ENCODE measurements at regions not wholly inside any gene's neighbourhood (a gene's known extent, or its start where the extent isn't known, plus 50 kb on each side); places are given as distances from the start of the nearest gene placed in this dataset.
"Not testable (repeated sequence)": the region's sequence is repeated elsewhere in the genome, so short reads cannot be mapped to it uniquely, and the experiment has no call there.

GRCh38 chr18:73520229-73520628, 627.4 kb downstream of the FBXO15 start:
- H3K9me3 ChIP-seq, result no peaks in the 10 kb centered on the region
- intact Hi-C loops (cut with DNase I), result no loop called here
- TF ChIP-seq POLR2AphosphoS5 (IDR thresholded peaks at IDR 0.05; ENCODE audit: insufficient read depth in 1 of 2, low read depth in 1 of 2) (no peak), POLR2A (IDR thresholded peaks at IDR 0.05) (no peak), CTCF (IDR thresholded peaks at IDR 0.05) (no peak)
- no peak overlapping the region for H3K4me3 ChIP-seq
- H3K4me1 ChIP-seq, result no peaks in the 10 kb centered on the region
- H3K36me3 ChIP-seq, result no peaks in the 10 kb centered on the region
- no peaks in the 10 kb centered on the region for H3K27me3 ChIP-seq
- no peak for DNase-seq (ENCODE audit: extremely low spot score in 2 of 2)
- H3K27ac ChIP-seq, result no peak overlapping the region

- H3K4me3 ChIP-seq; H3K36me3 ChIP-seq; H3K27ac ChIP-seq; H3K27me3 ChIP-seq; H3K4me1 ChIP-seq; DNase-seq (ENCODE audit: extremely low spot score in 2 of 2); intact Hi-C loops (cut with DNase I); H3K9me3 ChIP-seq: not testable (repeated sequence)
Observed at GRCh38 chr18:73516056-73516455, 631.6 kb downstream of the FBXO15 start.

- Histone ChIP-seq H3K36me3 (no peaks in the 10 kb centered on the region), H3K9me3 (no peaks in the 10 kb centered on the region), H3K27ac (no peak overlapping the region), H3K4me1 (no peaks in the 10 kb centered on the region), H3K4me3 (no peak overlapping the region), H3K27me3 (no peaks in the 10 kb centered on the region)
- DNase-seq (ENCODE audit: extremely low spot score in 2 of 2), result no peak
- TF ChIP-seq CTCF (IDR thresholded peaks at IDR 0.05) (no peak), POLR2A (IDR thresholded peaks at IDR 0.05) (no peak)
- intact Hi-C loops (cut with DNase I), result no loop called here
Observed at GRCh38 chr18:73514449-73514848, 633.2 kb downstream of the FBXO15 start.

GRCh38 chr18:73511771-73512503, 635.7 kb downstream of the FBXO15 start:
- H3K36me3 ChIP-seq, result no peaks in the 10 kb centered on the region
- no peak overlapping the region for H3K4me3 ChIP-seq
- TF ChIP-seq CTCF (IDR thresholded peaks at IDR 0.05) (no peak), POLR2AphosphoS5 (IDR thresholded peaks at IDR 0.05; ENCODE audit: insufficient read depth in 1 of 2, low read depth in 1 of 2) (no peak), POLR2A (IDR thresholded peaks at IDR 0.05) (no peak)
- no peak overlapping the region for H3K27ac ChIP-seq
- no peaks in the 10 kb centered on the region for H3K27me3 ChIP-seq
- no peaks in the 10 kb centered on the region for H3K9me3 ChIP-seq
- H3K4me1 ChIP-seq, result no peaks in the 10 kb centered on the region
- DNase-seq (ENCODE audit: extremely low spot score in 2 of 2), result no peak
- intact Hi-C loops (cut with DNase I), result no loop called here

- no peak overlapping the region for H3K4me3 ChIP-seq
- H3K27me3 ChIP-seq, result no peaks in the 10 kb centered on the region
- intact Hi-C loops (cut with DNase I), result no loop called here
- no peak overlapping the region for H3K27ac ChIP-seq
- no peaks in the 10 kb centered on the region for H3K36me3 ChIP-seq
- DNase-seq (ENCODE audit: extremely low spot score in 2 of 2), result no peak
- H3K9me3 ChIP-seq, result no peaks in the 10 kb centered on the region
- TF ChIP-seq CTCF (IDR thresholded peaks at IDR 0.05), result no peak
- no peak for TF ChIP-seq POLR2A (IDR thresholded peaks at IDR 0.05)
- no peak for TF ChIP-seq POLR2AphosphoS5 (IDR thresholded peaks at IDR 0.05; ENCODE audit: insufficient read depth in 1 of 2, low read depth in 1 of 2)
- H3K4me1 ChIP-seq, result no peaks in the 10 kb centered on the region
Observed at GRCh38 chr18:73509460-73509859, 638.2 kb downstream of the FBXO15 start.

Measured in vagina (tissue), 2 donors.